ENCODE measurements at regions not wholly inside any gene's neighbourhood (a gene's known extent, or its start where the extent isn't known, plus 50 kb on each side); places are given as distances from the start of the nearest gene placed in this dataset.

DNA sequence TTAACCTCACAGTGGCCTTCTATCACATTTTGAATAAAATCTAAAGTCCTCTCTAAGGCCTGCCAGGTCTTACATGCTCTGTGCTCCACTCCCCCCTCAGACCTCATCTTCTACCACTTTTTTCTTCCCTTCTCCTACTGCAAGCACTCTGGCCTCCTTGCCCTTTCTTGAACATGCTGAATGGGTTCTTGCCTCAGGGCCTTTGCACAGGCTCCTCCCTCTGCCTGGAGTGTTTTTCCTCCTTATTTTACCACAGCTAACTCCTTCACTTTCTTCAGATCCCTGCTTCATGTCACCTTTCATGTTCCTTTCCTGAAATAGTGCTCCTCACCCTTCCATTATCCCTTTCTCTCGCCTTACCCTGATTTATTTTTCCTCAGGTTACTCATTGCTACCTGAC lies 97.9 kb upstream of the FOXP4 start:
- TF ChIP-seq NFIC (IDR thresholded peaks at IDR 0.05; ENCODE audit: borderline replicate concordance) (no peak), MEF2A (IDR thresholded peaks at IDR 0.05; ENCODE audit: borderline replicate concordance, low read depth) (no peak), CHD2 (IDR thresholded peaks at IDR 0.05; ENCODE audit: low read length, partially characterized antibody) (no peak), SIN3A (IDR thresholded peaks at IDR 0.05; ENCODE audit: borderline replicate concordance, low read depth, low read length) (no peak), POLR2AphosphoS5 (IDR thresholded peaks at IDR 0.05; ENCODE audit: low read depth, low read length) (no peak)
- TF ChIP-seq, protein P1, sequence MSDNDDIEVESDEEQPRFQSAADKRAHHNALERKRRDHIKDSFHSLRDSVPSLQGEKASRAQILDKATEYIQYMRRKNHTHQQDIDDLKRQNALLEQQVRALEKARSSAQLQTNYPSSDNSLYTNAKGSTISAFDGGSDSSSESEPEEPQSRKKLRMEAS (IDR thresholded peaks at IDR 0.05; ENCODE audit: low read depth) = no peak
- TF ChIP-seq, protein P2, sequence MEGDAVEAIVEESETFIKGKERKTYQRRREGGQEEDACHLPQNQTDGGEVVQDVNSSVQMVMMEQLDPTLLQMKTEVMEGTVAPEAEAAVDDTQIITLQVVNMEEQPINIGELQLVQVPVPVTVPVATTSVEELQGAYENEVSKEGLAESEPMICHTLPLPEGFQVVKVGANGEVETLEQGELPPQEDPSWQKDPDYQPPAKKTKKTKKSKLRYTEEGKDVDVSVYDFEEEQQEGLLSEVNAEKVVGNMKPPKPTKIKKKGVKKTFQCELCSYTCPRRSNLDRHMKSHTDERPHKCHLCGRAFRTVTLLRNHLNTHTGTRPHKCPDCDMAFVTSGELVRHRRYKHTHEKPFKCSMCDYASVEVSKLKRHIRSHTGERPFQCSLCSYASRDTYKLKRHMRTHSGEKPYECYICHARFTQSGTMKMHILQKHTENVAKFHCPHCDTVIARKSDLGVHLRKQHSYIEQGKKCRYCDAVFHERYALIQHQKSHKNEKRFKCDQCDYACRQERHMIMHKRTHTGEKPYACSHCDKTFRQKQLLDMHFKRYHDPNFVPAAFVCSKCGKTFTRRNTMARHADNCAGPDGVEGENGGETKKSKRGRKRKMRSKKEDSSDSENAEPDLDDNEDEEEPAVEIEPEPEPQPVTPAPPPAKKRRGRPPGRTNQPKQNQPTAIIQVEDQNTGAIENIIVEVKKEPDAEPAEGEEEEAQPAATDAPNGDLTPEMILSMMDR (IDR thresholded peaks at IDR 0.05) = no peak

Measured in SK-N-SH (cell line).